HepG2 (cell line): ENCODE measurements at regions not wholly inside any gene's neighbourhood (a gene's known extent, or its start where the extent isn't known, plus 50 kb on each side); places are given as distances from the start of the nearest gene placed in this dataset.

ENCODE experiments used
- ATAC-seq: fragments of 200-7000 bp; cut with Tn5 transposase; 3 replicates; pipeline ENCODE4 v1.9.1; 2020; ENCODE audit warnings: mild to moderate bottlenecking, moderate library complexity
- BruUV-seq: library from RNA; stranded (reverse); fragments of 400-500 nt; replicated peaks from 2 replicates; lab custom pipeline; 2021; lab: Mats Ljungman, UMichigan
- CTCF ChIA-PET: fragments of 300-600 bp; formaldehyde crosslinking; extraction: SDS; loops from one replicate; lab custom pipeline; 2021; ENCODE audit warnings: low total read pairs, inconsistent platforms, low intra/inter-chr PET ratio; lab: Yijun Ruan, JAX
- POLR2A ChIA-PET: fragments of 350-600 bp; sonication (Branson Sonifier 250); formaldehyde crosslinking; loops from one replicate; lab custom pipeline; 2020; ENCODE audit warnings: antibody characterized with exemption, inconsistent platforms; lab: Yijun Ruan, JAX
- DNase-seq: peaks from one replicate; pipeline ENCODE4 v3.0.0-alpha.2; 2015; ENCODE audit warnings: low spot score
- FAIRE-seq: peaks from 3 replicates; lab custom pipeline; 2011; peaks lifted over from hg19 to GRCh38; lab: Jason Lieb, UNC
- H2AFZ ChIP-seq: one replicate; pipeline ENCODE4 v1.6.1; 2011; ENCODE audit warnings: low read length, inconsistent platforms
- H3K27ac ChIP-seq: fragments of 300-600 bp; 3 replicates; pipeline ENCODE4 v1.8.0; 2011; ENCODE audit warnings: mixed run types, mild to moderate bottlenecking, mixed read lengths, low read length, inconsistent platforms; ENCODE audit not compliant: insufficient read depth; ENCODE audit errors: extremely low read length
- H3K27me3 ChIP-seq, 2 experiments: fragments of 200-600 bp in 1 of 2; 2 replicates in 1 of 2; 3 replicates in 1 of 2; pipeline versions ENCODE4 v1.6.0 to v1.8.0; 2011; ENCODE audit warnings: low read length in 2 of 2, mild to moderate bottlenecking in 2 of 2, moderate library complexity in 2 of 2, inconsistent platforms in 1 of 2; ENCODE audit not compliant: insufficient read depth in 2 of 2, control insufficient read depth in 1 of 2
- H3K36me3 ChIP-seq, 2 experiments: fragments of 200-600 bp in 1 of 2; replicated peaks in 1 of 2; 2 replicates in 1 of 2; 3 replicates in 1 of 2; pipeline versions ENCODE4 v1.5.1 to v1.8.0; 2011; ENCODE audit warnings: low read length in 2 of 2, inconsistent platforms in 1 of 2; ENCODE audit not compliant: insufficient read depth in 2 of 2, control insufficient read depth in 1 of 2
- H3K4me1 ChIP-seq: 2 replicates; pipeline ENCODE4 v1.5.1; 2012; ENCODE audit warnings: low read length, inconsistent platforms; ENCODE audit not compliant: insufficient read depth
- H3K4me2 ChIP-seq: 2 replicates; pipeline ENCODE4 v1.6.0; 2011; ENCODE audit warnings: low read depth, low read length, inconsistent platforms
- H3K4me3 ChIP-seq, 3 experiments: fragments of 200-600 bp in 1 of 3; sonication (generic), shearing (Covaris generic) in 1 of 3; replicated peaks in 1 of 3; 2 replicates each; pipeline ENCODE4 v1.5.1; 2011 to 2016; ENCODE audit warnings: low read length in 3 of 3, inconsistent platforms in 2 of 3, low read depth in 2 of 3, mild to moderate bottlenecking in 2 of 3, control low read depth in 1 of 3, mixed read lengths in 1 of 3; ENCODE audit not compliant: insufficient read depth in 1 of 3
- H3K79me2 ChIP-seq: one replicate; pipeline ENCODE4 v1.6.1; 2011; ENCODE audit warnings: low read length, inconsistent platforms; ENCODE audit not compliant: insufficient read depth
- H3K9ac ChIP-seq: 2 replicates; pipeline ENCODE4 v1.6.0; 2011; ENCODE audit warnings: mild to moderate bottlenecking, low read depth, low read length, inconsistent platforms; ENCODE audit not compliant: insufficient read depth
- H3K9me3 ChIP-seq: 2 replicates; pipeline ENCODE4 v1.5.1; 2012; ENCODE audit warnings: mild to moderate bottlenecking, low read length
- H4K20me1 ChIP-seq: 2 replicates; pipeline ENCODE4 v1.6.0; 2011; ENCODE audit warnings: inconsistent platforms, mild to moderate bottlenecking, low read length, moderate library complexity; ENCODE audit not compliant: insufficient read depth
- E2F5 ChIP-seq: sonication (generic); formaldehyde crosslinking; conservative IDR thresholded peaks from 2 replicates; pipeline ENCODE4 v1.4.0; 2020; ENCODE audit warnings: missing genetic modification reagents
- FOXP1 ChIP-seq, 2 experiments: fragments of 450-650 bp in 1 of 2; IDR thresholded peaks; 2 replicates each; pipeline ENCODE4 v1.6.1; 2017 to 2018; ENCODE audit warnings: antibody characterized with exemption in 1 of 2
- NR2F2 ChIP-seq: IDR thresholded peaks from 2 replicates; pipeline ENCODE4 v1.6.1; 2012; ENCODE audit warnings: low read depth, inconsistent platforms, borderline replicate concordance
- PBX2 ChIP-seq: IDR thresholded peaks from 2 replicates; pipeline ENCODE4 v1.6.1; 2016; ENCODE audit warnings: control low read depth
- RBFOX2 ChIP-seq: fragments of 200-400 bp; formaldehyde crosslinking; IDR thresholded peaks from 2 replicates; pipeline ENCODE4 v1.6.1; 2017; ENCODE audit warnings: low read depth, mild to moderate bottlenecking, low read length
- REPIN1 ChIP-seq: sonication (generic); formaldehyde crosslinking; IDR thresholded peaks from 2 replicates; pipeline ENCODE4 v1.8.0; 2022; ENCODE audit warnings: missing genetic modification reagents, low read depth, mild to moderate bottlenecking, borderline replicate concordance
- ZMYM2 ChIP-seq: sonication (generic); formaldehyde crosslinking; IDR thresholded peaks from 2 replicates; pipeline ENCODE4 v1.8.0; 2022; ENCODE audit warnings: mild to moderate bottlenecking, missing genetic modification reagents
- ZNF224 ChIP-seq: sonication (generic); formaldehyde crosslinking; IDR thresholded peaks from 2 replicates; pipeline ENCODE4 v1.5.0; 2020; ENCODE audit warnings: mild to moderate bottlenecking, missing genetic modification reagents
- ZNF335 ChIP-seq: sonication (generic); formaldehyde crosslinking; IDR thresholded peaks from 2 replicates; pipeline ENCODE4 v1.4.0; 2020; ENCODE audit warnings: missing genetic modification reagents
- ZNF781 ChIP-seq: sonication (generic); formaldehyde crosslinking; IDR thresholded peaks from 2 replicates; pipeline ENCODE4 v1.5.1; 2020; ENCODE audit warnings: borderline replicate concordance, mild to moderate bottlenecking, missing genetic modification reagents; ENCODE audit errors: not compliant biosample characterization
- WGBS: methylation state at CpG from one replicate; pipeline ENCODE4 v1.1.6; 2017; ENCODE audit warnings: low lambda C conversion rate; 5-methylcytosine and 5-hydroxymethylcytosine counted together
- in situ Hi-C: cut with HindIII; loops from 2 replicates; pipeline ENCODE4 v1.10.0; 2017; ENCODE audit warnings: low pct_unique_long_range_greater_than_20kb; ENCODE audit not compliant: extremely low pct_ligation_motif_present
- intact Hi-C: fragments of 100-400 bp; cut with micrococcal nuclease; formaldehyde crosslinking; loops from one replicate; pipeline ENCODE4 v1.10.0; 2022; ENCODE audit not compliant: unreplicated experiment
- TF ChIP-seq, protein P1 (sequence below): sonication (generic); formaldehyde crosslinking; IDR thresholded peaks from 2 replicates; pipeline ENCODE4 v1.4.0; 2020; ENCODE audit warnings: missing genetic modification reagents, mild to moderate bottlenecking, borderline replicate concordance
- TF ChIP-seq, protein P2 (sequence below): sonication (generic); formaldehyde crosslinking; IDR thresholded peaks from 2 replicates; pipeline ENCODE4 v1.4.0; 2020; ENCODE audit warnings: mild to moderate bottlenecking, missing genetic modification reagents

- Histone ChIP-seq H2AFZ (no peak overlapping the region), H4K20me1 (no peaks in the 10 kb centered on the region), H3K27me3 (no peaks in the 10 kb centered on the region; a peak in 1 of 5 replicates), H3K4me1 (no peaks in the 10 kb centered on the region), H3K4me2 (no peak overlapping the region), H3K4me3 (no peak overlapping the region), H3K9ac (no peak overlapping the region), H3K9me3 (peaks cover 38% of the 10 kb centered on the region), H3K27ac (no peak overlapping the region), H3K79me2 (no peaks in the 10 kb centered on the region), H3K36me3 (no peaks in the 10 kb centered on the region)
- TF ChIP-seq ZNF335 (CRISPR knock-in tag) (no peak), E2F5 (CRISPR knock-in tag) (no peak), RBFOX2 (no peak), NR2F2 (no peak), ZNF224 (CRISPR knock-in tag) (no peak), PBX2 (no peak), ZMYM2 (CRISPR knock-in tag) (no peak), ZNF781 (no peak), FOXP1 (IDR thresholded peaks at IDR 0.05) (no peak), FOXP1 (CRISPR knock-in tag; IDR thresholded peaks at IDR 0.05) (no peak), REPIN1 (CRISPR knock-in tag) (no peak)
- TF ChIP-seq, protein P1, sequence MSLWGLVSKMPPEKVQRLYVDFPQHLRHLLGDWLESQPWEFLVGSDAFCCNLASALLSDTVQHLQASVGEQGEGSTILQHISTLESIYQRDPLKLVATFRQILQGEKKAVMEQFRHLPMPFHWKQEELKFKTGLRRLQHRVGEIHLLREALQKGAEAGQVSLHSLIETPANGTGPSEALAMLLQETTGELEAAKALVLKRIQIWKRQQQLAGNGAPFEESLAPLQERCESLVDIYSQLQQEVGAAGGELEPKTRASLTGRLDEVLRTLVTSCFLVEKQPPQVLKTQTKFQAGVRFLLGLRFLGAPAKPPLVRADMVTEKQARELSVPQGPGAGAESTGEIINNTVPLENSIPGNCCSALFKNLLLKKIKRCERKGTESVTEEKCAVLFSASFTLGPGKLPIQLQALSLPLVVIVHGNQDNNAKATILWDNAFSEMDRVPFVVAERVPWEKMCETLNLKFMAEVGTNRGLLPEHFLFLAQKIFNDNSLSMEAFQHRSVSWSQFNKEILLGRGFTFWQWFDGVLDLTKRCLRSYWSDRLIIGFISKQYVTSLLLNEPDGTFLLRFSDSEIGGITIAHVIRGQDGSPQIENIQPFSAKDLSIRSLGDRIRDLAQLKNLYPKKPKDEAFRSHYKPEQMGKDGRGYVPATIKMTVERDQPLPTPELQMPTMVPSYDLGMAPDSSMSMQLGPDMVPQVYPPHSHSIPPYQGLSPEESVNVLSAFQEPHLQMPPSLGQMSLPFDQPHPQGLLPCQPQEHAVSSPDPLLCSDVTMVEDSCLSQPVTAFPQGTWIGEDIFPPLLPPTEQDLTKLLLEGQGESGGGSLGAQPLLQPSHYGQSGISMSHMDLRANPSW (CRISPR knock-in tag) = no peak
- TF ChIP-seq, protein P2, sequence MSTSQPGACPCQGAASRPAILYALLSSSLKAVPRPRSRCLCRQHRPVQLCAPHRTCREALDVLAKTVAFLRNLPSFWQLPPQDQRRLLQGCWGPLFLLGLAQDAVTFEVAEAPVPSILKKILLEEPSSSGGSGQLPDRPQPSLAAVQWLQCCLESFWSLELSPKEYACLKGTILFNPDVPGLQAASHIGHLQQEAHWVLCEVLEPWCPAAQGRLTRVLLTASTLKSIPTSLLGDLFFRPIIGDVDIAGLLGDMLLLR (CRISPR knock-in tag) = no peak
- no TSS peak for BruUV-seq
- ATAC-seq (no peak), DNase-seq (no peak), FAIRE-seq (no peak)
- 0% methylated on average over 2 of the region's 2 CpGs for WGBS
- ChIA-PET CTCF (no interaction called here), POLR2A (no interaction called here)
- in situ Hi-C loops = no loop called here
- intact Hi-C loops = no loop called here
Observed at GRCh38 chr14:48842785-48843184, 743.4 kb downstream of the RPS29 start.
